Hepatocyte (in vitro differentiated cells): ENCODE measurements at regions not wholly inside any gene's neighbourhood (a gene's known extent, or its start where the extent isn't known, plus 50 kb on each side); places are given as distances from the start of the nearest gene placed in this dataset.

Experiments used
- CTCF ChIP-seq: fragments of 200-600 bp; sonication (generic); IDR thresholded peaks from 2 replicates; pipeline ENCODE4 v1.5.1; 2016; ENCODE audit warnings: antibody characterized with exemption, mild to moderate bottlenecking; ENCODE audit not compliant: poor library complexity
- EZH2 ChIP-seq: fragments of 200-600 bp; sonication (generic); IDR thresholded peaks from 2 replicates; pipeline ENCODE4 v1.6.1; 2016; ENCODE audit warnings: antibody characterized with exemption, mild to moderate bottlenecking, borderline replicate concordance
- EZH2phosphoT487 ChIP-seq: fragments of 200-600 bp; sonication (generic); IDR thresholded peaks from one replicate; pipeline ENCODE4 v1.6.1; 2018; ENCODE audit warnings: antibody characterized with exemption, mild to moderate bottlenecking, low read depth, moderate library complexity; ENCODE audit not compliant: unreplicated experiment, severe bottlenecking

- TF ChIP-seq CTCF, result no peak
- no peak for TF ChIP-seq EZH2
- no peak for TF ChIP-seq EZH2phosphoT487
Observed at GRCh38 chr11:26844963-26845362, 123.1 kb upstream of the SLC5A12 start.
